GM19395 (cell line): ENCODE measurements at regions not wholly inside any gene's neighbourhood (a gene's known extent, or its start where the extent isn't known, plus 50 kb on each side); places are given as distances from the start of the nearest gene placed in this dataset.
"Not testable (repeated sequence)": the region's sequence is repeated elsewhere in the genome, so short reads cannot be mapped to it uniquely, and the experiment has no call there.

Experiments used
- ATAC-seq: cut with Tn5 transposase; IDR thresholded peaks from one replicate; pipeline ENCODE4 v1.9.1; 2021; ENCODE audit warnings: mild to moderate bottlenecking, moderate library complexity; ENCODE audit not compliant: unreplicated experiment

GRCh38 chr6:14545496-14545895, 427.9 kb downstream of the CD83 start:
- no peak for ATAC-seq

- no peak for ATAC-seq
These were observed 428.5 kb downstream of the CD83 start for GRCh38 chr6:14546036-14546435.

- ATAC-seq: no peak
These were observed 429.9 kb downstream of the CD83 start for GRCh38 chr6:14547284-14547998.

GRCh38 chr6:14549304-14549770, 431.8 kb downstream of the CD83 start:
- ATAC-seq: no peak

- ATAC-seq: no peak
These were observed 432.3 kb downstream of the CD83 start for GRCh38 chr6:14549871-14550270.

- no peak for ATAC-seq
These were observed 432.8 kb downstream of the CD83 start for GRCh38 chr6:14550410-14550809.

- no peak for ATAC-seq
These were observed 433.2 kb downstream of the CD83 start for GRCh38 chr6:14550822-14551221.

- not testable (repeated sequence) for ATAC-seq
These were observed 434.0 kb downstream of the CD83 start for GRCh38 chr6:14551601-14552000.

- no peak for ATAC-seq
These were observed 435.3 kb downstream of the CD83 start for GRCh38 chr6:14552891-14553290.

- no peak for ATAC-seq
These were observed 435.9 kb downstream of the CD83 start for GRCh38 chr6:14553515-14553914.

- no peak for ATAC-seq
These were observed 438.2 kb downstream of the CD83 start for GRCh38 chr6:14555804-14556203.

GRCh38 chr6:14559746-14560536, 442.4 kb downstream of the CD83 start:
- ATAC-seq: no peak

GRCh38 chr6:14561563-14561962, 444.0 kb downstream of the CD83 start:
- not testable (repeated sequence) for ATAC-seq

GRCh38 chr6:14567842-14568241, 450.3 kb downstream of the CD83 start:
- ATAC-seq: no peak

GRCh38 chr6:14569394-14569793, 451.8 kb downstream of the CD83 start:
- no peak for ATAC-seq

- not testable (repeated sequence) for ATAC-seq
These were observed 452.3 kb downstream of the CD83 start for GRCh38 chr6:14569874-14570273.

GRCh38 chr6:14571001-14571400, 453.4 kb downstream of the CD83 start:
- no peak for ATAC-seq

GRCh38 chr6:14571746-14572145, 454.2 kb downstream of the CD83 start:
- ATAC-seq: no peak

GRCh38 chr6:14573267-14573666, 455.7 kb downstream of the CD83 start:
- no peak for ATAC-seq

- ATAC-seq: no peak
These were observed 456.2 kb downstream of the CD83 start for GRCh38 chr6:14573703-14574290.

- no peak for ATAC-seq
These were observed 458.4 kb downstream of the CD83 start for GRCh38 chr6:14575961-14576360.

GRCh38 chr6:14578994-14579393, 461.4 kb downstream of the CD83 start:
- ATAC-seq: no peak
